SK-MEL-5 (cell line): ENCODE measurements at regions not wholly inside any gene's neighbourhood (a gene's known extent, or its start where the extent isn't known, plus 50 kb on each side); places are given as distances from the start of the nearest gene placed in this dataset.
A peak's percentile ranks its signal among the peaks of the same experiment; 100 is the strongest.
"Not testable (repeated sequence)": the region's sequence is repeated elsewhere in the genome, so short reads cannot be mapped to it uniquely, and the experiment has no call there.

Experiments
- DNase-seq: peaks from one replicate; pipeline ENCODE4 v3.0.0-alpha.2; 2016; ENCODE audit warnings: low read depth, low spot score
- in situ Hi-C: cut with HindIII; loops from 2 replicates; pipeline ENCODE4 v1.10.0; 2016; ENCODE audit warnings: low sequenced_read_pairs, high pct_unique_total_duplicates, low pct_unique_long_range_greater_than_20kb

- in situ Hi-C loops: no loop called here
- DNase-seq: no peak
Observed at GRCh38 chr1:226461087-226461486, 53.2 kb upstream of the PARP1 start.

- DNase-seq: no peak
- in situ Hi-C loops: no loop called here
Observed at GRCh38 chr1:226463925-226464586, 56.2 kb upstream of the PARP1 start.

- DNase-seq: peak; percentile 19
- in situ Hi-C loops: not testable (repeated sequence)
Observed at GRCh38 chr1:226464587-226464971, 56.7 kb upstream of the PARP1 start.

GRCh38 chr1:226466296-226466695, 58.4 kb upstream of the PARP1 start:
- peak; percentile 72 for DNase-seq
- in situ Hi-C loops: no loop called here

GRCh38 chr1:226467443-226467842, 59.5 kb upstream of the PARP1 start:
- in situ Hi-C loops: no loop called here
- DNase-seq: no peak

GRCh38 chr1:226470921-226471866, 63.3 kb upstream of the PARP1 start:
- no peak for DNase-seq
- in situ Hi-C loops: no loop called here

- in situ Hi-C loops: no loop called here
- no peak for DNase-seq
Observed at GRCh38 chr1:226473325-226473724, 65.4 kb upstream of the PARP1 start.

- no peak for DNase-seq
- in situ Hi-C loops: no loop called here
Observed at GRCh38 chr1:226474041-226474440, 66.1 kb upstream of the PARP1 start.

- no peak for DNase-seq
- in situ Hi-C loops: no loop called here
Observed at GRCh38 chr1:226474443-226475141, 66.7 kb upstream of the PARP1 start.

- in situ Hi-C loops: no loop called here
- no peak for DNase-seq
Observed at GRCh38 chr1:226475142-226475511, 67.2 kb upstream of the PARP1 start.

GRCh38 chr1:226476066-226476465, 68.2 kb upstream of the PARP1 start:
- in situ Hi-C loops: no loop called here
- no peak for DNase-seq

GRCh38 chr1:226476648-226477319, 68.9 kb upstream of the PARP1 start:
- in situ Hi-C loops: no loop called here
- DNase-seq: peak; percentile 22

- no peak for DNase-seq
- in situ Hi-C loops: no loop called here
Observed at GRCh38 chr1:226479474-226479873, 69.1 kb upstream of the STUM start.

- in situ Hi-C loops: no loop called here
- no peak for DNase-seq
Observed at GRCh38 chr1:226480461-226480860, 68.1 kb upstream of the STUM start.

GRCh38 chr1:226481133-226481532, 67.4 kb upstream of the STUM start:
- in situ Hi-C loops: no loop called here
- DNase-seq: no peak

- in situ Hi-C loops: no loop called here
- DNase-seq: no peak
Observed at GRCh38 chr1:226482196-226482595, 66.4 kb upstream of the STUM start.

- in situ Hi-C loops: no loop called here
- DNase-seq: no peak
Observed at GRCh38 chr1:226482975-226483700, 65.4 kb upstream of the STUM start.
